GM20431 (cell line): ENCODE measurements at regions not wholly inside any gene's neighbourhood (a gene's known extent, or its start where the extent isn't known, plus 50 kb on each side); places are given as distances from the start of the nearest gene placed in this dataset.

Experiments used
- in situ Hi-C: fragments of 300-500 bp; cut with MseI, MboI; formaldehyde crosslinking; loops from one replicate; pipeline ENCODE4 v1.15.0; 2020; ENCODE audit warnings: low sequenced_read_pairs; ENCODE audit not compliant: unreplicated experiment

- in situ Hi-C loops, result no loop called here
These were observed 54.9 kb downstream of the MAGEB17 start for GRCh38 chrX:16222151-16222550.

GRCh38 chrX:16223385-16223784, 56.1 kb downstream of the MAGEB17 start:
- in situ Hi-C loops, result no loop called here

GRCh38 chrX:16239211-16239610, 71.9 kb downstream of the MAGEB17 start:
- in situ Hi-C loops, result no loop called here

- in situ Hi-C loops, result no loop called here
These were observed 73.1 kb downstream of the MAGEB17 start for GRCh38 chrX:16240231-16240905.

- in situ Hi-C loops, result no loop called here
These were observed 73.7 kb downstream of the MAGEB17 start for GRCh38 chrX:16240968-16241367.

GRCh38 chrX:16250296-16250695, 83.0 kb downstream of the MAGEB17 start:
- in situ Hi-C loops, result no loop called here

GRCh38 chrX:16251782-16252181, 84.5 kb downstream of the MAGEB17 start:
- in situ Hi-C loops, result no loop called here

- in situ Hi-C loops, result no loop called here
These were observed 91.6 kb downstream of the MAGEB17 start for GRCh38 chrX:16258882-16259281.

- in situ Hi-C loops, result no loop called here
These were observed 100.2 kb downstream of the MAGEB17 start for GRCh38 chrX:16267431-16267830.

GRCh38 chrX:16268206-16268605, 100.9 kb downstream of the MAGEB17 start:
- in situ Hi-C loops, result no loop called here

- in situ Hi-C loops, result no loop called here
These were observed 111.6 kb downstream of the MAGEB17 start for GRCh38 chrX:16278927-16279326.

- in situ Hi-C loops, result no loop called here
These were observed 114.9 kb downstream of the MAGEB17 start for GRCh38 chrX:16282209-16282608.

- in situ Hi-C loops, result no loop called here
These were observed 117.6 kb downstream of the MAGEB17 start for GRCh38 chrX:16284842-16285241.

GRCh38 chrX:16290997-16291396, 123.7 kb downstream of the MAGEB17 start:
- in situ Hi-C loops, result no loop called here

- in situ Hi-C loops, result no loop called here
These were observed 133.6 kb downstream of the MAGEB17 start for GRCh38 chrX:16300831-16301230.

GRCh38 chrX:16304751-16305150, 137.5 kb downstream of the MAGEB17 start:
- in situ Hi-C loops, result no loop called here

- in situ Hi-C loops, result no loop called here
These were observed 137.9 kb downstream of the MAGEB17 start for GRCh38 chrX:16305187-16305586.

GRCh38 chrX:16307950-16308349, 140.7 kb downstream of the MAGEB17 start:
- in situ Hi-C loops, result no loop called here

- in situ Hi-C loops, result no loop called here
These were observed 141.5 kb downstream of the MAGEB17 start for GRCh38 chrX:16308773-16309172.

GRCh38 chrX:16310326-16310725, 143.0 kb downstream of the MAGEB17 start:
- in situ Hi-C loops, result no loop called here

GRCh38 chrX:16311671-16312070, 144.4 kb downstream of the MAGEB17 start:
- in situ Hi-C loops, result no loop called here
